Central memory CD8-positive, alpha-beta T cell (primary cell): ENCODE measurements at regions not wholly inside any gene's neighbourhood (a gene's known extent, or its start where the extent isn't known, plus 50 kb on each side); places are given as distances from the start of the nearest gene placed in this dataset.

Source experiments
- ATAC-seq: fragments of 150-1000 bp; cut with Tn5 transposase; replicated peaks from 2 replicates; pipeline ENCODE4 v1.10.0; 2022; ENCODE audit warnings: mild to moderate bottlenecking, moderate FRiP score, moderate number of reproducible peaks; ENCODE audit not compliant: poor library complexity, severe bottlenecking; ENCODE audit errors: extremely low read depth
- DNase-seq, 2 donors: peaks; one replicate each; pipeline ENCODE4 v3.0.0; 2021; ENCODE audit warnings: low spot score in 2 of 2
- H3K27ac Mint-ChIP-seq: one replicate; pipeline ENCODE4 v1.8.0; 2022; ENCODE audit warnings: low read depth, mild to moderate bottlenecking, moderate library complexity, mixed read lengths
- H3K27me3 Mint-ChIP-seq: one replicate; pipeline ENCODE4 v1.8.0; 2022; ENCODE audit warnings: mixed read lengths
- H3K36me3 Mint-ChIP-seq: one replicate; pipeline ENCODE4 v1.8.0; 2022; ENCODE audit warnings: mild to moderate bottlenecking, moderate library complexity, mixed read lengths; ENCODE audit not compliant: insufficient read depth
- H3K4me1 Mint-ChIP-seq: one replicate; pipeline ENCODE4 v1.8.0; 2022; ENCODE audit warnings: mixed read lengths
- H3K4me3 Mint-ChIP-seq: one replicate; pipeline ENCODE4 v1.8.0; 2022; ENCODE audit warnings: mild to moderate bottlenecking, moderate library complexity, mixed read lengths
- H3K9me3 Mint-ChIP-seq: one replicate; pipeline ENCODE4 v1.8.0; 2022; ENCODE audit warnings: mixed read lengths

- H3K27ac Mint-ChIP-seq: peak overlapping the region; percentile 5
- H3K27me3 Mint-ChIP-seq: no peaks in the 10 kb centered on the region
- no peaks in the 10 kb centered on the region for H3K9me3 Mint-ChIP-seq
- ATAC-seq (no peak), DNase-seq (no peak)
- H3K4me3 Mint-ChIP-seq: no peak overlapping the region
- H3K4me1 Mint-ChIP-seq: no peaks in the 10 kb centered on the region
- H3K36me3 Mint-ChIP-seq: no peaks in the 10 kb centered on the region
Observed at GRCh38 chr14:86039176-86039575, 509.2 kb downstream of the FLRT2 start.

DNA sequence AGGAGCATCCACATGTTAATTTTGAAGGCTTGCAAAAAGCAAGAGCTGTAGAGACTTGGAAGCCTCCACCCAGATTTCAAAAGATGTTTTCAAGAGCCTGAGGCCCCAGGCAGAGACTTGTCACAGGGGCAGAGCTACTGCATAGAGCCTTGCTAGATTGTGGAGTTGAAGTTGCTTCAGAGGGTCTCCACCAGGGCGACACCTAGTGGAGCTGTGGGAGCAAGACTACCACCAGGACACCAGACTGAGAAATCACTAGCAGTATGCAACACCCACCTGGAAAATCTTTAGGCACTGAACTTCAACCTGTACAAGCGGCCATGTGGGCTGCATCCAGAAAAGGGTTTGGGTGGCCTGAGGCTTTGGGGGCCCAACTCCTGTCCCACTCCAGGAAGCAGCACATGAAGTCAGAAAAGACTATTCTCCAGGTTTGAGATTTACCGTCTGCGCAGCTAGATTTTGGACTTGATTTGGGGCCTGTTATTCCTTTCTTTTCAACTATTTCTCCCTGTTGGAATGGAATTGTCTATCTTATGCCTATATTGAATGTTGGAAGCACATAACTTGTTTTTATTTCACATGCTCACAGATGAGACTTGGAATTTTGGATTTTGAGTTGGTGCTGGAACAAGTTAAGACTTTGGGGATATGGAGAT is 508.6 kb downstream of the FLRT2 start:
- no peak for ATAC-seq
- DNase-seq: no peak
- no peaks in the 10 kb centered on the region for H3K36me3 Mint-ChIP-seq
- H3K9me3 Mint-ChIP-seq: no peaks in the 10 kb centered on the region
- H3K4me3 Mint-ChIP-seq: no peak overlapping the region
- H3K27ac Mint-ChIP-seq: no peak overlapping the region
- H3K4me1 Mint-ChIP-seq: no peaks in the 10 kb centered on the region
- no peaks in the 10 kb centered on the region for H3K27me3 Mint-ChIP-seq

DNA sequence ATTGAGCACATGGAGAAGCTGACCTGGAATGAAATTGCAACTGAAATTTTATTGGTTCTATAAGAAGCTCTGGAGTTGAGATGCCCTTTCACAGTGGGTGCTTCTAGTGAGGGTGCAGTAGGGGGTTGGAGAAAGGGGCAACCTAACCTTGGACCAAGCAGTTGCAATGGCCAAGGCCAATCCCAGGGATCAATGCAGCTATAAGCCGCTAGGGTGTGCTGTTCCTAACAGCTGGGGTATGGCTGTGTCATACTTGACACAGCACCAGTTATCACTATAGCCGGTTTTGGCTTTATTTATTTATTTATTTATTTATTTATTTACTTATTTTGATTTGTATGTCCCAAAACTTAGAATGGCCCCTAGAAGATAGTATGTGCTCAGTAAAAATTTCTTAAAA is 505.9 kb downstream of the FLRT2 start:
- ATAC-seq: no peak
- H3K36me3 Mint-ChIP-seq: peaks cover 2% of the 10 kb centered on the region
- H3K4me3 Mint-ChIP-seq: no peak overlapping the region
- H3K27ac Mint-ChIP-seq: no peak overlapping the region
- H3K27me3 Mint-ChIP-seq: no peaks in the 10 kb centered on the region
- no peak for DNase-seq
- peaks cover 12% of the 10 kb centered on the region for H3K4me1 Mint-ChIP-seq
- no peaks in the 10 kb centered on the region for H3K9me3 Mint-ChIP-seq

DNA sequence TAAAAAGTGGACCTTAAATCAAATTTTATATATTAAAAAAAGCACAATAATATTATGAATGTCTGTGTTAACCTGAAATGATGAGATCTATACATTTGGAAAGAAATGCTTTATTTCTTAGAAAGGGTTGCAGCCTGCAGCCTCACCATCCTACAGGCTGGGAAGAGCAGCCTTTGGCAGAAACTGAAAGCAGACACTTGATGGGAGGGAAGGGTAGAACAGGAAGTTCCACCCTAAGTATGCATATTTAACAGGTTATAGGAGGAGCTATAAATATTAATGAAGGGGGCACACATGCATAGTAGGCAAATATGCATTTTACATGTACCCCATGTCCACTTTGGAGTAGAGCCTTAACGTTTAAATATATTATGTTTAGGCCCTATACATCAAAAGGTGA is 498.0 kb downstream of the FLRT2 start:
- Mint-ChIP-seq H3K27me3 (no peaks in the 10 kb centered on the region), H3K4me1 (peaks cover 15% of the 10 kb centered on the region), H3K27ac (peak overlapping the region; percentile 37), H3K9me3 (peaks cover 5% of the 10 kb centered on the region), H3K36me3 (peaks cover 2% of the 10 kb centered on the region), H3K4me3 (no peak overlapping the region)
- no peak for DNase-seq
- ATAC-seq: peak; percentile 32

DNA sequence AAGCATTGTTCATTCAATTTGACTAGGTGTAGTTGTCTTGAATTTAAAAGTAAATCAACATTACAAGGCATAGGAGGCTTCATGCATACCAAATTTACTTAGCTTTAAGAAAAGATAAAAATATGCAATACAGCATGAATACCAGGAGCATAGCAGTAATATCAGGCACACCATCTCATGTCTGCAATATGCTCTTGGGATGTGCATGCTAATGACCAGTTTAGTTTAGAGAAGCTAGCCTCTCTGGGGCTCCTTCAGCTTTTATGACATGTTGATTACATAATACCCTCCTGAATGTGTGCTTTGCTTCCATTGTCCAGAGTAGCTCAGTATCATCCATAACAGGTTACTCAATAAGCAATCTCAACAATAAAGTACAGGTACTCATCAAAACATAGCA is 497.2 kb downstream of the FLRT2 start:
- peaks cover 9% of the 10 kb centered on the region for H3K4me1 Mint-ChIP-seq
- H3K36me3 Mint-ChIP-seq: no peaks in the 10 kb centered on the region
- peaks cover 5% of the 10 kb centered on the region for H3K9me3 Mint-ChIP-seq
- H3K4me3 Mint-ChIP-seq: no peak overlapping the region
- no peaks in the 10 kb centered on the region for H3K27me3 Mint-ChIP-seq
- peak overlapping the region; percentile 37 for H3K27ac Mint-ChIP-seq
- ATAC-seq (no peak), DNase-seq (no peak)

DNA sequence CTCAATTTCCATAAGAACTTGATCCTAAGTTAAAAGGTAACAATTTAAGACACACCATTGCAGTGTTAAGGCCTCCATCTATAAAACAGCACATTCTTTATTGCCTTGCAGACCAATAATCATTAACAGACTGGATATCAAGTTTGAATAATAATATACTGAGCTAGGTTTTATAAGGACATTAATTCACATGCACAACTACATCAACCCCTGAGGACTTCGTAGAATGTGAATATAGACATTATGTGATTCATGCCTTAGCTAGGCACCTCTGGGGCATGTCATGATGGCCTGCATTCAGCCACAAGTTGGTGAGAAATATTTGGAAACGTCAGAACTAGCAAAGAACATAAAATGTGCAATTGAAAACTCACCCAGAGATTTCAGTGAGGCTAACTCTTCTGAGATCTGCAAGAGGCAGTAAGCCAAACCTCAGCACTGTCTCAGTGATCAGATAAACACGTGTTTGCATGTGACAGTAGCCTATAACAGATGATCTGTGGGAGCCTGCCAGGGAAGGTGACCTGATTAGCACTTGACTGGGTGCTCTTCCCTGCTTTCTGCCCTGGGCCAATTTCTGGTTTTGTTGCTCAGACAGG is 492.2 kb downstream of the FLRT2 start:
- ATAC-seq (no peak), DNase-seq (no peak)
- H3K9me3 Mint-ChIP-seq: no peaks in the 10 kb centered on the region
- no peaks in the 10 kb centered on the region for H3K27me3 Mint-ChIP-seq
- H3K4me1 Mint-ChIP-seq: no peaks in the 10 kb centered on the region
- no peak overlapping the region for H3K4me3 Mint-ChIP-seq
- H3K36me3 Mint-ChIP-seq: no peaks in the 10 kb centered on the region
- no peak overlapping the region for H3K27ac Mint-ChIP-seq

GRCh38 chr14:86020841-86021240 is 490.9 kb downstream of the FLRT2 start:
- Mint-ChIP-seq H3K27me3 (no peaks in the 10 kb centered on the region), H3K36me3 (no peaks in the 10 kb centered on the region)
- ATAC-seq: no peak

DNA sequence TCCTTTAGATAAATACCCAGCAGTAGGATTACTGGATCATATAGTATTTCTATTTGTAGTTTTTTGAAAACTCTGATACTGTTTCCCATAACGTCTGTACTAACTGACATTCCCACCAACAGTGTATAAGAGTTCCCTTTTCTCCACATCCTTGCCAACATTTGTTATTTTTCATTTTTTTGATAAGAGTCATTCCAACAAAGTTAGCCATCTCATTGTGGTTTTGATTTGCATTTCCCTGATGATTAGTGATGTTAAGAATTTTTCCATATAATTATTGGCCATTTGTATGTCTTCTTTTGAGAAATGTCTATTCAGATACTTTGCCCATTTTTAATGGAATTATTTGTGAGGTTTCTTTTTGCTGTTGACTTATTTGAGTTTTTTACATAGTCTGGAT is 486.0 kb downstream of the FLRT2 start:
- Mint-ChIP-seq H3K27me3 (no peaks in the 10 kb centered on the region), H3K4me1 (no peaks in the 10 kb centered on the region), H3K27ac (no peak overlapping the region), H3K9me3 (no peaks in the 10 kb centered on the region), H3K36me3 (no peaks in the 10 kb centered on the region), H3K4me3 (no peak overlapping the region)
- DNase-seq (no peak), ATAC-seq (no peak)

More at GRCh38 chr14:86020841-86021240, 490.9 kb downstream of the FLRT2 start:
- DNase-seq: no peak
- H3K4me1 Mint-ChIP-seq: no peaks in the 10 kb centered on the region
- H3K27ac Mint-ChIP-seq: no peak overlapping the region
- H3K4me3 Mint-ChIP-seq: no peak overlapping the region
- no peaks in the 10 kb centered on the region for H3K9me3 Mint-ChIP-seq

DNA sequence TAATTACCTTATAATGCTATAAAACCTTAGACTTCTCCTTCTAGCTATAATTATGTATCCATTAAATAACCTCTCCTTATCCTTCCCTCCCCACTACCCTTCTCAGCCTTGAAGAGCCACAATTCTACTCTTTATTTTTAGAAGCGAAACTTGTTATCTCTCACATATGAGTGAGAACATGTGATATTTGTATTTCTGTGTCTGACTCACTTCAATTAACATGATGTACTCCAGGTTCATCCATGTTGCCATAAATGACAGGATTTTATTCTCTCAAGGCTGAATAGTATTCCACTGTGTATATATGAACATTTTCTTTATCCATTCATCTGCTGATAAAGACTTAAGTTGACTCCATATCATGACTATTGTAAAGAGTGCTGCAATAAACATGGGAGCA is 485.6 kb downstream of the FLRT2 start:
- no peak for DNase-seq
- no peak for ATAC-seq
- Mint-ChIP-seq H3K9me3 (no peaks in the 10 kb centered on the region), H3K4me3 (no peak overlapping the region), H3K27ac (no peak overlapping the region), H3K36me3 (no peaks in the 10 kb centered on the region), H3K27me3 (no peaks in the 10 kb centered on the region), H3K4me1 (no peaks in the 10 kb centered on the region)

- H3K4me3 Mint-ChIP-seq: no peak overlapping the region
- DNase-seq (no peak), ATAC-seq (no peak)
- no peaks in the 10 kb centered on the region for H3K36me3 Mint-ChIP-seq
- H3K9me3 Mint-ChIP-seq: no peaks in the 10 kb centered on the region
- H3K27ac Mint-ChIP-seq: no peak overlapping the region
- H3K4me1 Mint-ChIP-seq: no peaks in the 10 kb centered on the region
- H3K27me3 Mint-ChIP-seq: no peaks in the 10 kb centered on the region
Observed at GRCh38 chr14:86013641-86014040, 483.7 kb downstream of the FLRT2 start.

- H3K27ac Mint-ChIP-seq: no peak overlapping the region
- no peak overlapping the region for H3K4me3 Mint-ChIP-seq
- no peaks in the 10 kb centered on the region for H3K4me1 Mint-ChIP-seq
Observed at GRCh38 chr14:86012461-86012860, 482.5 kb downstream of the FLRT2 start.

GRCh38 chr14:86003998-86004397 is 474.1 kb downstream of the FLRT2 start:
- H3K9me3 Mint-ChIP-seq: no peaks in the 10 kb centered on the region
- H3K4me1 Mint-ChIP-seq: no peaks in the 10 kb centered on the region
- H3K27ac Mint-ChIP-seq: no peak overlapping the region
- peaks cover 3% of the 10 kb centered on the region for H3K36me3 Mint-ChIP-seq
- H3K4me3 Mint-ChIP-seq: no peak overlapping the region
- H3K27me3 Mint-ChIP-seq: no peaks in the 10 kb centered on the region
- DNase-seq (no peak), ATAC-seq (no peak)

More at GRCh38 chr14:86012461-86012860, 482.5 kb downstream of the FLRT2 start:
- Mint-ChIP-seq H3K27me3 (no peaks in the 10 kb centered on the region), H3K9me3 (no peaks in the 10 kb centered on the region), H3K36me3 (no peaks in the 10 kb centered on the region)
- ATAC-seq (no peak), DNase-seq (no peak)

DNA sequence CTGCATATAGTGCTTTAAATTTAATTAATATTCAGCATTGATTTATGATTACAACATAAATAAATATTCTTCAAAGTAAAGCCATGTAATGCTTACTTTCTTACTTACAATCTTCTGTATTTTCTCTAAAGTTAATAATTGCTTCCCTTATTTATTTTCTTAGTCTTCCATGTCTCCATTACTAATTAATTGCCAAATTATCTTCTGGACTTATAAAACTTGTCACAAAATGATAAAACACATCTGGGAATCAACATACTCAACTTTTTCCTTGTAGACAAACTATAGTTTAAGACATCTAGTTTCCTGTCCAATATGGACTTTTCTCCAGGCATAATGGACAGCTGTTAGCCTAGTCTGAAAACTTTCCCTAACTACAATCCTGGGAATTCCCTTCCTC is 466.6 kb downstream of the FLRT2 start:
- DNase-seq (no peak), ATAC-seq (no peak)
- no peaks in the 10 kb centered on the region for H3K27me3 Mint-ChIP-seq
- peaks cover 5% of the 10 kb centered on the region for H3K36me3 Mint-ChIP-seq
- peak overlapping the region; percentile 37 for H3K27ac Mint-ChIP-seq
- H3K9me3 Mint-ChIP-seq: no peaks in the 10 kb centered on the region
- H3K4me3 Mint-ChIP-seq: no peak overlapping the region
- H3K4me1 Mint-ChIP-seq: peaks cover 6% of the 10 kb centered on the region
